Trophoblast cell (in vitro differentiated cells and primary cell): ENCODE measurements at regions not wholly inside any gene's neighbourhood (a gene's known extent, or its start where the extent isn't known, plus 50 kb on each side); places are given as distances from the start of the nearest gene placed in this dataset.

Experiments used
- DNase-seq, 2 donors: peaks; one replicate each; pipeline ENCODE4 v3.0.0-alpha.2; 2016
- H2AFZ ChIP-seq: 2 replicates; pipeline ENCODE4 v1.6.1; 2013; ENCODE audit warnings: low read length, moderate library complexity, mild to moderate bottlenecking; ENCODE audit not compliant: insufficient read depth, poor library complexity
- H2AK5ac ChIP-seq: 2 replicates; pipeline ENCODE4 v1.6.1; 2013; ENCODE audit warnings: mild to moderate bottlenecking, low read length
- H2BK120ac ChIP-seq: 2 replicates; pipeline ENCODE4 v1.6.1; 2013; ENCODE audit warnings: low read length, mild to moderate bottlenecking, moderate library complexity; ENCODE audit not compliant: insufficient read depth, poor library complexity
- H2BK12ac ChIP-seq: 2 replicates; pipeline ENCODE4 v1.6.1; 2013; ENCODE audit warnings: mild to moderate bottlenecking, low read length, moderate library complexity
- H2BK5ac ChIP-seq: 2 replicates; pipeline ENCODE4 v1.6.1; 2013; ENCODE audit warnings: low read length, low read depth, moderate library complexity, mild to moderate bottlenecking; ENCODE audit not compliant: poor library complexity
- H3K14ac ChIP-seq: 2 replicates; pipeline ENCODE4 v1.6.1; 2013; ENCODE audit warnings: mild to moderate bottlenecking, low read length
- H3K18ac ChIP-seq: 2 replicates; pipeline ENCODE4 v1.6.1; 2013; ENCODE audit warnings: mild to moderate bottlenecking, low read length
- H3K23ac ChIP-seq: 2 replicates; pipeline ENCODE4 v1.6.1; 2013; ENCODE audit warnings: low read length
- H3K27ac ChIP-seq: 2 replicates; pipeline ENCODE4 v1.5.1; 2013; ENCODE audit warnings: low read depth, mild to moderate bottlenecking, inconsistent platforms, low read length, moderate library complexity
- H3K27me3 ChIP-seq: 2 replicates; pipeline ENCODE4 v1.6.1; 2013; ENCODE audit warnings: inconsistent platforms, mild to moderate bottlenecking, low read length, moderate library complexity; ENCODE audit not compliant: insufficient read depth
- H3K36me3 ChIP-seq, 2 experiments: 1 replicate in 1 of 2; 2 replicates in 1 of 2; pipeline ENCODE4 v1.6.1; 2013; ENCODE audit warnings: low read length in 2 of 2, mild to moderate bottlenecking in 2 of 2, moderate library complexity in 1 of 2; ENCODE audit not compliant: insufficient read depth in 2 of 2, control insufficient read depth in 1 of 2
- H3K4ac ChIP-seq: 2 replicates; pipeline ENCODE4 v1.6.1; 2013; ENCODE audit warnings: low read depth, mild to moderate bottlenecking, low read length, moderate library complexity
- H3K4me1 ChIP-seq, 2 experiments: 1 replicate in 1 of 2; 2 replicates in 1 of 2; pipeline ENCODE4 v1.6.1; 2013; ENCODE audit warnings: low read length in 2 of 2, mild to moderate bottlenecking in 2 of 2, moderate library complexity in 1 of 2; ENCODE audit not compliant: insufficient read depth in 2 of 2, control insufficient read depth in 1 of 2
- H3K4me2 ChIP-seq: 2 replicates; pipeline ENCODE4 v1.6.1; 2013; ENCODE audit warnings: inconsistent platforms, mild to moderate bottlenecking, low read length, moderate library complexity
- H3K4me3 ChIP-seq: 2 replicates; pipeline ENCODE4 v1.5.1; 2013; ENCODE audit warnings: mild to moderate bottlenecking, low read depth, low read length, inconsistent platforms
- H3K79me1 ChIP-seq: one replicate; pipeline ENCODE4 v1.6.1; 2013; ENCODE audit warnings: low read length
- H3K79me2 ChIP-seq: 2 replicates; pipeline ENCODE4 v1.6.1; 2013; ENCODE audit warnings: low read length, mild to moderate bottlenecking; ENCODE audit not compliant: control insufficient read depth, insufficient read depth, poor library complexity
- H3K9ac ChIP-seq: 2 replicates; pipeline ENCODE4 v1.6.1; 2013; ENCODE audit warnings: mild to moderate bottlenecking, low read length
- H3K9me3 ChIP-seq: 2 replicates; pipeline ENCODE4 v1.6.1; 2013; ENCODE audit warnings: low read depth, mild to moderate bottlenecking, control low read depth, inconsistent platforms, low read length; ENCODE audit not compliant: insufficient read depth
- H4K12ac ChIP-seq: 2 replicates; pipeline ENCODE4 v1.6.1; 2013; ENCODE audit warnings: low read depth, mild to moderate bottlenecking, low read length, moderate library complexity
- H4K8ac ChIP-seq: 2 replicates; pipeline ENCODE4 v1.6.1; 2013; ENCODE audit warnings: low read depth, mild to moderate bottlenecking, low read length, moderate library complexity
- H4K91ac ChIP-seq: one replicate; pipeline ENCODE4 v1.6.1; 2013; ENCODE audit warnings: low read depth, mild to moderate bottlenecking, low read length, moderate library complexity
- WGBS: extraction: QIAGEN DNeasy Blood & Tissue Kit; methylation state at CpG from one replicate; pipeline ENCODE4 v1.1.7; 2013; ENCODE audit warnings: missing lambda C conversion rate; ENCODE audit not compliant: insufficient read length, insufficient coverage; ENCODE audit errors: extremely low coverage; 5-methylcytosine and 5-hydroxymethylcytosine counted together

DNA sequence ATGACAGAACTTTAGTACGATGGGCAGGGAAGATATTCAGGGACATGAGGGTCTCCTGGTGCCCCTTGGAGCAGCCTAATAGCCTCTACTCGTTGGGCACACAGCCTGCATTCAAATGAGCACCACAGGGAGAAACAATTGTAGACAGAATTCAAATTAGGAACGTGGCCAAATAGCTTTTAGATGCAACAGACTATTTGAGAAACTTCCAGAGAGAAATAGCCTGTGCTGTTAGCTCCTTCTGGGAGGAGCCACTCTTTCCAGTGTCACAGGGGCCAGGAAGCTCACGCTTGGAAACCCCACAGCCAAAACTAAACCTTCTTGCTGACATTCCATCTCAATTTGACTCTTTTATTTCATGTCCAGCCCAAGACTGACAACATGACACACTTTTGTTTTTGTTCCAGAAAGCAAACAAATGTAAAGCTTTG is 114.5 kb downstream of the RPAP3 start:
- no peaks in the 10 kb centered on the region for H3K79me2 ChIP-seq
- WGBS: no CpG with 5 or more reads among the region's 4 CpGs
- H3K4me2 ChIP-seq: no peak overlapping the region
- no peak overlapping the region for H2AFZ ChIP-seq
- no peak overlapping the region for H2BK5ac ChIP-seq
- H3K18ac ChIP-seq: no peak overlapping the region
- H3K36me3 ChIP-seq: no peaks in the 10 kb centered on the region
- H3K27ac ChIP-seq: no peak overlapping the region
- no peak overlapping the region for H2BK12ac ChIP-seq
- H3K14ac ChIP-seq: no peak overlapping the region
- no peak overlapping the region for H2AK5ac ChIP-seq
- no peak overlapping the region for H3K4ac ChIP-seq
- no peak for DNase-seq
- no peak overlapping the region for H3K4me3 ChIP-seq
- no peak overlapping the region for H2BK120ac ChIP-seq
- H3K27me3 ChIP-seq: no peaks in the 10 kb centered on the region
- H4K8ac ChIP-seq: no peak overlapping the region
- H3K23ac ChIP-seq: no peak overlapping the region
- H3K9ac ChIP-seq: no peak overlapping the region
- H4K91ac ChIP-seq: no peak overlapping the region
- H4K12ac ChIP-seq: no peak overlapping the region
- no peaks in the 10 kb centered on the region for H3K9me3 ChIP-seq
- no peaks in the 10 kb centered on the region for H3K79me1 ChIP-seq
- peaks cover 0 to 2% of the 10 kb centered on the region in 2 experiments for H3K4me1 ChIP-seq

DNA sequence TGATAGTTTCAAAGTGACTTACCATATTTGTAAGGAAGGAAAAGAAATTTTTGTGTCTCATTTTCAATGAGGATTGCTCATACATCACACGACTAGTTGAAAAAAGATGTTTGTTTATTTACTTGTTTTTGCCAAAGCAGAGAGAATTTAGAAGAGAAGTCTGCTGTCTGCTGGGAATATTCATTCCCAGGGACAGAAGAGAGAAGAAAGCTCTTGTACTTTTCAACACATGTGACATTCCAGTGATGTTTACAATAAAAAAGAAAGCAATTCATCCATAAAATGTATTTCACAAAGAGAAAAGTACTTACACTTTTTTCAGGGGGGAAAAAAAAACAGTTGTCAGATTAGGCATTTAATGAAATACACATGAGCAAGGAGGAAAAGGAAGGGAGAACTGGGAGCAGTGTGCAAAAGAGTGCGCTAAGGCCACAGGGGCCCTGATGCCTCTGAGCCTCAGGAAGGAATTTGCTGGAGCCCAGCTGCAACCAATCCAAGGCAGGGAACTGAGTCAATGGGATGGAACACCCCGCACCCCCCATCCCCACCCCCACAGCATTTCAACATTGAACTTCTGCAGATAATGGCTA is 115.0 kb downstream of the RPAP3 start:
- Histone ChIP-seq H4K12ac (no peak overlapping the region), H3K4me3 (no peak overlapping the region), H2AFZ (no peak overlapping the region), H3K79me1 (no peaks in the 10 kb centered on the region), H4K8ac (no peak overlapping the region), H3K9ac (no peak overlapping the region), H3K23ac (no peak overlapping the region), H3K9me3 (no peaks in the 10 kb centered on the region), H3K4me1 (peaks cover 0 to 2% of the 10 kb centered on the region in 2 experiments), H3K27me3 (no peaks in the 10 kb centered on the region), H2BK120ac (no peak overlapping the region), H2BK12ac (no peak overlapping the region), H3K4ac (no peak overlapping the region), H2AK5ac (no peak overlapping the region), H3K4me2 (no peak overlapping the region), H4K91ac (no peak overlapping the region), H3K18ac (no peak overlapping the region), H3K14ac (no peak overlapping the region), H3K79me2 (no peaks in the 10 kb centered on the region), H3K36me3 (no peaks in the 10 kb centered on the region), H2BK5ac (no peak overlapping the region), H3K27ac (no peak overlapping the region)
- no CpG with 5 or more reads among the region's 3 CpGs for WGBS
- DNase-seq: no peak

DNA sequence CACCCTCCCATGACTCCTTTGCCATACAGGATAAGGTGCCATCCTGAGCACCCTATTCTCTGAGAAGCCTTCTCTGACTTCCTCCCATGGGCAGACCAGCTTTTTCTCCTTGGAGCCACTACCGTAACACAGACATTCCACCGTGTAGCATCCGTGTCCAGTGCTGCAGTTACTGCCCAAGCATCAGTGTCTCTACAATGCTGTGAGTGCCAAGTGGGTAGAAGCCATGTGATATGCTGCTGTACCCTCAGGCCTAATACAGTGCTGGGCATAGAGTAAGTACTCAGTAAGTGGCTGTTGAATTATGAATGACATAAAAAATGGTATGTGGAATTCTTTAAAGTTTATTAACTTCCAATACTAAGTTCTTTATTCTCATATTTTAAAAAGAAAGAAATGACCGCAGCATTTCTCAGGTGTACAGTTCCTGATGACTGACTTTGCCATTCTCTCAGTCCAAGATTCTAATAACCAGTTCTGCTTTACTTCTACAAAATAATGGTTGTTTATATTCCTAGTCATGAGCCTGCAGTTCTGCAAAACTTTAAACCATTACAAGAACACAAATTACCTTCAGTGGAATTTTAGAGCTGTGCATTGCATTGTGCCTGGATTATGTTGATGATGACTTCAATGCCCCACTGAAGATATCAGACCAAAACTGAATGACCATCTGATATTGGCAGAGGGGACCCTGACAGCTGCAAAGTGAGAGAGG is 118.7 kb downstream of the RPAP3 start:
- no peak overlapping the region for H4K8ac ChIP-seq
- no peak overlapping the region for H4K91ac ChIP-seq
- no peaks in the 10 kb centered on the region for H3K9me3 ChIP-seq
- no peaks in the 10 kb centered on the region for H3K79me1 ChIP-seq
- H3K27me3 ChIP-seq: no peaks in the 10 kb centered on the region
- H3K4me3 ChIP-seq: no peak overlapping the region
- H2BK120ac ChIP-seq: no peak overlapping the region
- H3K27ac ChIP-seq: no peak overlapping the region
- H3K36me3 ChIP-seq: no peaks in the 10 kb centered on the region
- no peak overlapping the region for H2AK5ac ChIP-seq
- WGBS: no CpG with 5 or more reads among the region's 4 CpGs
- no peak overlapping the region for H3K18ac ChIP-seq
- no peaks in the 10 kb centered on the region for H3K79me2 ChIP-seq
- H3K4ac ChIP-seq: no peak overlapping the region
- DNase-seq: no peak
- H3K4me1 ChIP-seq: peaks cover 0 to 2% of the 10 kb centered on the region in 2 experiments
- no peak overlapping the region for H2BK12ac ChIP-seq
- no peak overlapping the region for H3K14ac ChIP-seq
- H3K4me2 ChIP-seq: no peak overlapping the region
- no peak overlapping the region for H3K23ac ChIP-seq
- H4K12ac ChIP-seq: no peak overlapping the region
- no peak overlapping the region for H3K9ac ChIP-seq
- no peak overlapping the region for H2BK5ac ChIP-seq
- no peak overlapping the region for H2AFZ ChIP-seq

DNA sequence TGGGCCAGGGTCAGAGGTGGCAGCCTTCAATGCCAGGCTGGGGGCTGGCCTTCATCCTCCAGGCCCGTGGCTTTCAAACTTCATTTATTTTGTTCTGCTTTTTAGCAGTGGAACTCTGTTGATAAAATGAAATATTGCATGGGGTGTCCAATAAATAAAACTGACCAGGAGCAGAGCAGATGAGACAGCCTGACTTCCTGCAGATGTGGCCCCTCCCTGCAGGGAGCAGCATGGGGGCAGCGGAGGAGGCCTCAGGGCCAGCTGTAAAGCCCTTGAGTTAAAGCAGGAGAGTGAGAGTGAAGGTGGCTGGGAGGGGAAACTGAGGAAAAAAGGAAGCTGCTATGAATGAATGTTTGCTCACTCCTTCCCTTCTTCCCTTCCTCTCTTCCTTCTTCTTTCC is 120.3 kb downstream of the RPAP3 start:
- H2AK5ac ChIP-seq: no peak overlapping the region
- DNase-seq: no peak

More for the DNA sequence above, 120.3 kb downstream of the RPAP3 start:
- Histone ChIP-seq H3K4me2 (no peak overlapping the region), H2BK120ac (no peak overlapping the region), H3K9ac (no peak overlapping the region), H3K27me3 (no peaks in the 10 kb centered on the region), H3K4me1 (no peaks in the 10 kb centered on the region), H3K9me3 (no peaks in the 10 kb centered on the region), H3K36me3 (no peaks in the 10 kb centered on the region), H4K12ac (no peak overlapping the region), H3K18ac (no peak overlapping the region), H3K4ac (no peak overlapping the region), H3K79me2 (no peaks in the 10 kb centered on the region), H2BK5ac (no peak overlapping the region), H3K14ac (no peak overlapping the region), H2BK12ac (no peak overlapping the region), H3K79me1 (no peaks in the 10 kb centered on the region), H3K27ac (no peak overlapping the region), H4K91ac (no peak overlapping the region), H3K23ac (no peak overlapping the region), H4K8ac (no peak overlapping the region), H3K4me3 (no peak overlapping the region), H2AFZ (no peak overlapping the region)
- no CpG with 5 or more reads among the region's 2 CpGs for WGBS
